Progenitor cell of endocrine pancreas (in vitro differentiated cells): ENCODE measurements at regions not wholly inside any gene's neighbourhood (a gene's known extent, or its start where the extent isn't known, plus 50 kb on each side); places are given as distances from the start of the nearest gene placed in this dataset.

Experiments used
- DNase-seq: peaks from one replicate; pipeline ENCODE4 v3.0.0; 2021; ENCODE audit warnings: low spot score; ENCODE audit not compliant: unreplicated experiment
- H3K27ac Mint-ChIP-seq: 2 replicates; pipeline ENCODE4 v1.8.0; 2021; ENCODE audit warnings: mild to moderate bottlenecking, moderate library complexity, mixed read lengths
- H3K27me3 Mint-ChIP-seq: 2 replicates; pipeline ENCODE4 v1.8.0; 2021; ENCODE audit warnings: mixed read lengths
- H3K36me3 Mint-ChIP-seq: 2 replicates; pipeline ENCODE4 v1.8.0; 2022; ENCODE audit warnings: mixed read lengths; ENCODE audit not compliant: insufficient read depth
- H3K4me1 Mint-ChIP-seq: 2 replicates; pipeline ENCODE4 v1.8.0; 2021; ENCODE audit warnings: low read depth, mixed read lengths
- H3K4me3 Mint-ChIP-seq: 2 replicates; pipeline ENCODE4 v1.8.0; 2021; ENCODE audit warnings: low read depth, mild to moderate bottlenecking, moderate library complexity, mixed read lengths
- H3K9me3 Mint-ChIP-seq: 2 replicates; pipeline ENCODE4 v1.8.0; 2021; ENCODE audit warnings: low read depth, mixed read lengths
- CTCF ChIP-seq: fragments of 200-600 bp; sonication (generic); IDR thresholded peaks from one replicate; pipeline ENCODE4 v1.5.0; 2021; ENCODE audit warnings: antibody characterized with exemption, mild to moderate bottlenecking; ENCODE audit not compliant: unreplicated experiment

- no peak for TF ChIP-seq CTCF
- DNase-seq: no peak
- no peaks in the 10 kb centered on the region for H3K36me3 Mint-ChIP-seq
- no peaks in the 10 kb centered on the region for H3K27me3 Mint-ChIP-seq
- H3K4me1 Mint-ChIP-seq: peaks cover 29% of the 10 kb centered on the region
- H3K27ac Mint-ChIP-seq: peak overlapping the region; percentile 77
- H3K9me3 Mint-ChIP-seq: no peaks in the 10 kb centered on the region
- no peak overlapping the region for H3K4me3 Mint-ChIP-seq
Observed at GRCh38 chr11:112797092-112797491, 164.1 kb upstream of the NCAM1 start.

- no peaks in the 10 kb centered on the region for H3K36me3 Mint-ChIP-seq
- H3K9me3 Mint-ChIP-seq: no peaks in the 10 kb centered on the region
- H3K4me3 Mint-ChIP-seq: no peak overlapping the region
- peak overlapping the region; percentile 77 for H3K27ac Mint-ChIP-seq
- no peak for DNase-seq
- H3K4me1 Mint-ChIP-seq: peaks cover 29% of the 10 kb centered on the region
- TF ChIP-seq CTCF: peak; percentile 44
- H3K27me3 Mint-ChIP-seq: no peaks in the 10 kb centered on the region
Observed at GRCh38 chr11:112797648-112798293, 163.4 kb upstream of the NCAM1 start.

GRCh38 chr11:112801025-112801816 lies 160.0 kb upstream of the NCAM1 start:
- peaks cover 29% of the 10 kb centered on the region for H3K4me1 Mint-ChIP-seq
- H3K36me3 Mint-ChIP-seq: no peaks in the 10 kb centered on the region
- peak overlapping the region; percentile 34 for H3K27ac Mint-ChIP-seq
- DNase-seq: no peak
- no peaks in the 10 kb centered on the region for H3K27me3 Mint-ChIP-seq
- H3K4me3 Mint-ChIP-seq: no peak overlapping the region
- no peak for TF ChIP-seq CTCF
- no peaks in the 10 kb centered on the region for H3K9me3 Mint-ChIP-seq

GRCh38 chr11:112801817-112802088 lies 159.5 kb upstream of the NCAM1 start:
- no peak for TF ChIP-seq CTCF
- H3K27ac Mint-ChIP-seq: no peak overlapping the region
- DNase-seq: no peak
- no peaks in the 10 kb centered on the region for H3K27me3 Mint-ChIP-seq
- H3K4me3 Mint-ChIP-seq: no peak overlapping the region
- H3K9me3 Mint-ChIP-seq: no peaks in the 10 kb centered on the region
- peaks cover 24% of the 10 kb centered on the region for H3K4me1 Mint-ChIP-seq
- no peaks in the 10 kb centered on the region for H3K36me3 Mint-ChIP-seq

- no peak overlapping the region for H3K4me3 Mint-ChIP-seq
- no peak for DNase-seq
Observed at GRCh38 chr11:112805658-112806057, 155.6 kb upstream of the NCAM1 start.

More at GRCh38 chr11:112805658-112806057, 155.6 kb upstream of the NCAM1 start:
- peaks cover 4% of the 10 kb centered on the region for H3K27me3 Mint-ChIP-seq
- no peak overlapping the region for H3K27ac Mint-ChIP-seq
- H3K9me3 Mint-ChIP-seq: no peaks in the 10 kb centered on the region
- peaks cover 10% of the 10 kb centered on the region for H3K4me1 Mint-ChIP-seq
- no peaks in the 10 kb centered on the region for H3K36me3 Mint-ChIP-seq
- no peak for TF ChIP-seq CTCF
